ENCODE measurements at regions not wholly inside any gene's neighbourhood (a gene's known extent, or its start where the extent isn't known, plus 50 kb on each side); places are given as distances from the start of the nearest gene placed in this dataset.

DNA sequence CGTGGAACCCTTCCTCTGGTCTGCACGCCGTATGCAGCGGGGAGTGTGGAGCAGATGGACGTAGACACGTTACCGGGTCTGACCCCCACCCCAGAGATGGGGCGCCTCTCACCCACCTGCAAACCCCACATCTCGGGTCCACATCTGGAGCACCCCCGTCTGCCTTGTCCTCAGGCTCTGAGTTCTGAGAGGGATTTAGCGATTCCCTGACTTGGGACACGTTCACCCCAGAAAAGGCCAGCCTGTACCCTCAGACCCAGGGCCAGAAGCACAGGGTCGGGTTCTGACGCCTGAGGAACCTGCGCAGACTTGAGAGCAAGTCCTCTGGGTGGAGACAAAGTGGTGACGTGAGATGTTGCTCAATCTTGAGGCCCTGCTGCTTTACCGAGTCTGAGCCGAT, 1138.5 kb downstream of the BRD1 start:
- POLR2A ChIA-PET, result no interaction called here
- CTCF ChIA-PET, result interaction anchor here (0.6 kb wide), 1 partner anchor 21 kb away, joined by 3 read pairs; no protein-coding TSS in a partner anchor
- Histone ChIP-seq H3K36me3 (ENCODE audit: control insufficient read depth, insufficient read depth, low read length) (no peaks in the 10 kb centered on the region), H3K4me3 (ENCODE audit: low read depth, low read length) (no peak overlapping the region), H3K27me3 (ENCODE audit: control insufficient read depth, insufficient read depth, low read length) (no peaks in the 10 kb centered on the region)
- no peak for DNase-seq (ENCODE audit: low read depth)
- TF ChIP-seq, protein P1, sequence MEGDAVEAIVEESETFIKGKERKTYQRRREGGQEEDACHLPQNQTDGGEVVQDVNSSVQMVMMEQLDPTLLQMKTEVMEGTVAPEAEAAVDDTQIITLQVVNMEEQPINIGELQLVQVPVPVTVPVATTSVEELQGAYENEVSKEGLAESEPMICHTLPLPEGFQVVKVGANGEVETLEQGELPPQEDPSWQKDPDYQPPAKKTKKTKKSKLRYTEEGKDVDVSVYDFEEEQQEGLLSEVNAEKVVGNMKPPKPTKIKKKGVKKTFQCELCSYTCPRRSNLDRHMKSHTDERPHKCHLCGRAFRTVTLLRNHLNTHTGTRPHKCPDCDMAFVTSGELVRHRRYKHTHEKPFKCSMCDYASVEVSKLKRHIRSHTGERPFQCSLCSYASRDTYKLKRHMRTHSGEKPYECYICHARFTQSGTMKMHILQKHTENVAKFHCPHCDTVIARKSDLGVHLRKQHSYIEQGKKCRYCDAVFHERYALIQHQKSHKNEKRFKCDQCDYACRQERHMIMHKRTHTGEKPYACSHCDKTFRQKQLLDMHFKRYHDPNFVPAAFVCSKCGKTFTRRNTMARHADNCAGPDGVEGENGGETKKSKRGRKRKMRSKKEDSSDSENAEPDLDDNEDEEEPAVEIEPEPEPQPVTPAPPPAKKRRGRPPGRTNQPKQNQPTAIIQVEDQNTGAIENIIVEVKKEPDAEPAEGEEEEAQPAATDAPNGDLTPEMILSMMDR (IDR thresholded peaks at IDR 0.05; ENCODE audit: insufficient read depth, low read depth, low read length), result no peak

DNA sequence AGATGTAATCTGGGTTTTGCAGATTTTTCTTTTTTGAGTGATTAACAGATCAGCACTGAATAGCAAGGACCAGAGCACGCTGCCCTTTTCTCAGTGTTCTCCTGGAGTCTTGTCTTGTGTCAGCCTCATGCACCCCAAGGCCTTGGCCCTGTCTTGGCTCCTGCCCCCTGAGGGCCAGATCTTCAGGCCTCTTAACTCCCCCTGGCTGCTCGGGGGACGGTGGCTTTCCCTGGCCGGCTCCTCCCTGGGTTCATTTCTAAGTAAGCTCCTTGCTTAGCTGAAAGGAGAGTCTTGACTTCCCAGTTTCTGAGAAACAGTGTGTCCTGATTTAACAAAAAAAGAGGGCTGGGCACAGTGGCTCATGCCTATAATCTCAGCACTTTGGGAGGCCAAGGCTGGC, 1139.3 kb downstream of the BRD1 start:
- Histone ChIP-seq H3K27me3 (ENCODE audit: control insufficient read depth, insufficient read depth, low read length) (no peaks in the 10 kb centered on the region), H3K36me3 (ENCODE audit: control insufficient read depth, insufficient read depth, low read length) (no peaks in the 10 kb centered on the region), H3K4me3 (ENCODE audit: low read depth, low read length) (no peak overlapping the region)
- TF ChIP-seq, protein P1 (IDR thresholded peaks at IDR 0.05; ENCODE audit: insufficient read depth, low read depth, low read length), result no peak
- no peak for DNase-seq (ENCODE audit: low read depth)
- ChIA-PET CTCF (interaction anchor here (0.6 kb wide), 1 partner anchor 20 kb away, joined by 3 read pairs; no protein-coding TSS in a partner anchor), POLR2A (no interaction called here)

DNA sequence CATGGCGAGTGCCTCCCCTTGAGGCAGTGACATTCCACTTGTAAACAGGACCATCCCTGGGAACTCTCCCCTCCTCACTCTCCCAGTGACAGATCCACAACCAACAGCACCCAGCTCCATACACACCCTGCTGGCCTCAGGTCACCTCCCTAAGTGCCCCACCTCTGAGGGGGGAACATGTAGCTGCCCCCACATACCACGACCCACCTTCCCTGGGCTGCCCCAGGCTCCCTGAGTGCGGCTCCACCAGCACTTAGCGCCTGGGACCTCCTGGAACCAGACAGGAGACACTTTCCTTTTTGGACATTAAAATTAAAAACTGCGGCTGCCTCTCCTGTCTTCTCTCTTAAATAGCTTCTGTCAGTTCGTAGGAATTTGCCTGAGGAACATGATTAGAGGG, 1140.1 kb downstream of the BRD1 start:
- H3K27me3 ChIP-seq (ENCODE audit: control insufficient read depth, insufficient read depth, low read length), result no peaks in the 10 kb centered on the region

DNA sequence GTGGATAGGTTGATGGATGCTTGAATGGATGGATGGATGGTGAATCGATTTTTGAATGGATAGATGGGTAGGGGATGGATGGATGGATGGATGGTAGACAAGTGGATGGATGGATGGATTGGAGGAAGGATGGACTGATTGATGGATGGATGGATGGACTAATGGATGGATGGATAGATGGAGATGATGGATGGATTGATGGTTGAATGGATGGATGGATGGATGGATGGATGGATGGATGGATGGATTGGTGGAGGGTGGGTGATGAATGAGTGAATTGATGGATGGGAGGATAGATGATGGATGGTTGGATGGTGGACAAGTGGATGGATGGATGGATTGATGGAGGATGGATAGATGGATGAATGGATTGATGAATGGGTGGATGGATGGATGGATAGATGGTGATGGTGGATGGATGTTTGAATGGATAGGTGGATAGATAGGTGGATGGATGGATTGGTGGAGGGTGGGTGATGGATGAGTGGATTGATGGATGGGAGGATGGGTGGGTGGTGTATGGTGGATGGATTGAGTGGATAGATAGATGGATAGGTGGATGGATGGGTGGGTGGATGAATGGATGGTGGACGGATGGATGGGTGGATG, 1140.9 kb downstream of the BRD1 start:
- no peaks in the 10 kb centered on the region for H3K36me3 ChIP-seq (ENCODE audit: control insufficient read depth, insufficient read depth, low read length)
- POLR2A ChIA-PET, result no interaction called here
- no peak overlapping the region for H3K4me3 ChIP-seq (ENCODE audit: low read depth, low read length)
- TF ChIP-seq, protein P1 (IDR thresholded peaks at IDR 0.05; ENCODE audit: insufficient read depth, low read depth, low read length), result no peak
- H3K27me3 ChIP-seq (ENCODE audit: control insufficient read depth, insufficient read depth, low read length), result no peaks in the 10 kb centered on the region
- no peak for DNase-seq (ENCODE audit: low read depth)
- CTCF ChIA-PET, result no interaction called here

More for the DNA sequence above, 1140.1 kb downstream of the BRD1 start:
- no peak for DNase-seq (ENCODE audit: low read depth)
- no peak overlapping the region for H3K4me3 ChIP-seq (ENCODE audit: low read depth, low read length)
- ChIA-PET POLR2A (no interaction called here), CTCF (no interaction called here)
- TF ChIP-seq, protein P1 (IDR thresholded peaks at IDR 0.05; ENCODE audit: insufficient read depth, low read depth, low read length), result no peak
- no peaks in the 10 kb centered on the region for H3K36me3 ChIP-seq (ENCODE audit: control insufficient read depth, insufficient read depth, low read length)

DNA sequence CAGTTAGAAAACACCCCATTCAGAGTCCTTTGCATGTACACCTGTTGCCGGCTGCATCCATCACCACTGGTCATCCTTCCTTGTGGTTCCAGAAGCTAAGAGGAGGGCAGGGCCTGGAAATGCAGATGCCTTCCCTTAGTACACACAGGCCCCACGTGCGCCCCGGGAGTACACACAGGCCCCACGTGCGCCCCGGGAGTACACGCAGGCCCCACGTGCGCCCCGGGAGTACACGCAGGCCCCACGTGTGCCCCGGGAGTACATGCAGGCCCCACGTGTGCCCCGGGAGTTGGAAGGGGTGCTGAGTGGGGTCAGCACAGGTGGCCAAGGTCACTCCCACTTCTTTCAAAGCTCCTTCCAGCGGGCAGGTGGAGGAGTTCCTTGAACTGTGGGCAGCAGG, 1141.9 kb downstream of the BRD1 start:
- ChIA-PET CTCF (no interaction called here), POLR2A (no interaction called here)
- Histone ChIP-seq H3K27me3 (ENCODE audit: control insufficient read depth, insufficient read depth, low read length) (no peaks in the 10 kb centered on the region), H3K36me3 (ENCODE audit: control insufficient read depth, insufficient read depth, low read length) (no peaks in the 10 kb centered on the region), H3K4me3 (ENCODE audit: low read depth, low read length) (no peak overlapping the region)
- TF ChIP-seq, protein P1 (IDR thresholded peaks at IDR 0.05; ENCODE audit: insufficient read depth, low read depth, low read length), result no peak
- DNase-seq (ENCODE audit: low read depth), result no peak

Measured in BJ (cell line).